ENCODE measurements at regions not wholly inside any gene's neighbourhood (a gene's known extent, or its start where the extent isn't known, plus 50 kb on each side); places are given as distances from the start of the nearest gene placed in this dataset.

- Mint-ChIP-seq H3K27me3 (ENCODE audit: low read depth in 3 of 3) (peaks cover 23 to 46% (median 44%) of the 10 kb centered on the region in 3 donors), H3K27ac (no peak overlapping the region), H3K36me3 (no peaks in the 10 kb centered on the region), H3K4me3 (peak overlapping the region in 1 of 2 donors; percentile 83), H3K4me1 (peaks cover 6% of the 10 kb centered on the region), H3K9me3 (peaks cover 0 to 6% (median 0%) of the 10 kb centered on the region in 7 donors)
- WGBS (ENCODE audit: insufficient coverage) = 36% methylated on average over 20 of the region's 20 CpGs
- peaks cover 0 to 28% of the 10 kb centered on the region in 2 donors for H3K27me3 ChIP-seq (ENCODE audit: control insufficient read depth in 2 of 2, insufficient read depth in 2 of 2, low read length in 2 of 2)
- H3K36me3 ChIP-seq (replicated peaks in 1 of 2; ENCODE audit: control insufficient read depth in 1 of 2, insufficient read depth in 2 of 2, low read length in 2 of 2) = no peaks in the 10 kb centered on the region
- peak overlapping the region; percentile 51 for H3K4me2 ChIP-seq (replicated peaks; ENCODE audit: extremely low read depth, low read length, poor library complexity, severe bottlenecking)
- no peak for TF ChIP-seq CTCF (IDR thresholded peaks at IDR 0.05)
- no peak for DNase-seq
- no peaks in the 10 kb centered on the region for H3K9me3 ChIP-seq (replicated peaks in 1 of 2; ENCODE audit: control insufficient read depth in 1 of 2, insufficient read depth in 1 of 2, low read length in 2 of 2)
- H3K79me2 ChIP-seq (ENCODE audit: insufficient read depth, low read length) = no peaks in the 10 kb centered on the region
- no peak overlapping the region for H3K9ac ChIP-seq (ENCODE audit: insufficient read depth, low read length, poor library complexity, severe bottlenecking)
- peaks cover 0 to 5% of the 10 kb centered on the region in 2 donors for H3K4me1 ChIP-seq (ENCODE audit: control insufficient read depth in 1 of 2, insufficient read depth in 2 of 2, low read length in 2 of 2)
- H3K27ac ChIP-seq (ENCODE audit: low read depth in 1 of 2, low read length in 2 of 2) = no peak overlapping the region
- intact Hi-C loops (cut with micrococcal nuclease) = no loop called here
- no peak overlapping the region for H3K4me3 ChIP-seq (replicated peaks in 1 of 3; ENCODE audit: low read depth in 2 of 3, low read length in 3 of 3)
- H2AFZ ChIP-seq (ENCODE audit: insufficient read depth, low read depth, low read length, poor library complexity, severe bottlenecking) = peak overlapping the region; percentile 29
- H4K20me1 ChIP-seq (ENCODE audit: insufficient read depth, low read length) = no peaks in the 10 kb centered on the region
Measured at GRCh38 chr7:1289666-1290025, 57.0 kb downstream of the UNCX start.

GRCh38 chr7:1290026-1290678, 57.5 kb downstream of the UNCX start:
- Mint-ChIP-seq H3K9me3 (peaks cover 0 to 6% (median 0%) of the 10 kb centered on the region in 7 donors), H3K4me3 (peak overlapping the region; percentile 53 to 83), H3K4me1 (peaks cover 6% of the 10 kb centered on the region), H3K27me3 (ENCODE audit: low read depth in 3 of 3) (peaks cover 23 to 44% (median 41%) of the 10 kb centered on the region in 3 donors), H3K36me3 (no peaks in the 10 kb centered on the region), H3K27ac (peak overlapping the region in 1 of 7 donors; percentile 50)
- Histone ChIP-seq H3K9me3 (replicated peaks in 1 of 2; ENCODE audit: control insufficient read depth in 1 of 2, insufficient read depth in 1 of 2, low read length in 2 of 2) (no peaks in the 10 kb centered on the region), H3K27ac (ENCODE audit: low read depth in 1 of 2, low read length in 2 of 2) (no peak overlapping the region), H4K20me1 (ENCODE audit: insufficient read depth, low read length) (no peaks in the 10 kb centered on the region), H2AFZ (ENCODE audit: insufficient read depth, low read depth, low read length, poor library complexity, severe bottlenecking) (peak overlapping the region; percentile 29), H3K79me2 (ENCODE audit: insufficient read depth, low read length) (no peaks in the 10 kb centered on the region), H3K4me2 (replicated peaks; ENCODE audit: extremely low read depth, low read length, poor library complexity, severe bottlenecking) (peak overlapping the region; percentile 51), H3K9ac (ENCODE audit: insufficient read depth, low read length, poor library complexity, severe bottlenecking) (no peak overlapping the region), H3K4me3 (replicated peaks in 1 of 3; ENCODE audit: low read depth in 2 of 3, low read length in 3 of 3) (peak overlapping the region in 1 of 3 experiments; percentile 42), H3K27me3 (ENCODE audit: control insufficient read depth in 2 of 2, insufficient read depth in 2 of 2, low read length in 2 of 2) (peaks cover 0 to 28% of the 10 kb centered on the region in 2 donors), H3K36me3 (replicated peaks in 1 of 2; ENCODE audit: control insufficient read depth in 1 of 2, insufficient read depth in 2 of 2, low read length in 2 of 2) (no peaks in the 10 kb centered on the region), H3K4me1 (ENCODE audit: control insufficient read depth in 1 of 2, insufficient read depth in 2 of 2, low read length in 2 of 2) (peaks cover 0 to 5% of the 10 kb centered on the region in 2 donors)
- no peak for TF ChIP-seq CTCF (IDR thresholded peaks at IDR 0.05)
- WGBS (ENCODE audit: insufficient coverage) = 2% methylated on average over 23 of the region's 50 CpGs
- intact Hi-C loops (cut with micrococcal nuclease) = no loop called here
- no peak for DNase-seq

All from CD14-positive monocyte (primary cell).